ENCODE measurements at regions not wholly inside any gene's neighbourhood (a gene's known extent, or its start where the extent isn't known, plus 50 kb on each side); places are given as distances from the start of the nearest gene placed in this dataset.

- no peak overlapping the region for H3K27ac Mint-ChIP-seq
- CTCF ChIA-PET, result no interaction called here
Measured at GRCh38 chr1:218828125-218828650, 345.5 kb upstream of the LYPLAL1 start.

GRCh38 chr1:218829097-218829496 is 344.6 kb upstream of the LYPLAL1 start:
- POLR2A ChIA-PET, result no interaction called here
- no peak overlapping the region for H3K4me3 Mint-ChIP-seq
- DNase-seq, result no peak
- no peak overlapping the region for H3K27ac Mint-ChIP-seq
- H3K27me3 Mint-ChIP-seq, result no peaks in the 10 kb centered on the region
- H3K36me3 Mint-ChIP-seq (ENCODE audit: low read depth), result no peaks in the 10 kb centered on the region
- no peaks in the 10 kb centered on the region for H3K4me1 Mint-ChIP-seq
- intact Hi-C loops (cut with DNase I, micrococcal nuclease), result no loop called here
- ATAC-seq, result no peak
- CTCF ChIA-PET, result no interaction called here
- H3K9me3 Mint-ChIP-seq (ENCODE audit: low read depth), result peaks cover 3% of the 10 kb centered on the region

More at GRCh38 chr1:218828125-218828650, 345.5 kb upstream of the LYPLAL1 start:
- ATAC-seq, result no peak
- H3K36me3 Mint-ChIP-seq (ENCODE audit: low read depth), result no peaks in the 10 kb centered on the region
- intact Hi-C loops (cut with DNase I, micrococcal nuclease), result no loop called here
- no peaks in the 10 kb centered on the region for H3K27me3 Mint-ChIP-seq
- no peak overlapping the region for H3K4me3 Mint-ChIP-seq
- no peak for DNase-seq
- peaks cover 3% of the 10 kb centered on the region for H3K9me3 Mint-ChIP-seq (ENCODE audit: low read depth)
- H3K4me1 Mint-ChIP-seq, result no peaks in the 10 kb centered on the region
- POLR2A ChIA-PET, result no interaction called here

GRCh38 chr1:218835609-218836008 is 338.1 kb upstream of the LYPLAL1 start:
- H3K27ac Mint-ChIP-seq, result no peak overlapping the region
- H3K36me3 Mint-ChIP-seq (ENCODE audit: low read depth), result no peaks in the 10 kb centered on the region
- CTCF ChIA-PET, result interaction anchor here (0.5 kb wide), 1 partner anchor 227 kb away, joined by 4 read pairs; no protein-coding TSS in a partner anchor

GRCh38 chr1:218836264-218836663 is 337.4 kb upstream of the LYPLAL1 start:
- Mint-ChIP-seq H3K9me3 (ENCODE audit: low read depth) (peaks cover 5% of the 10 kb centered on the region), H3K27ac (no peak overlapping the region), H3K4me3 (no peak overlapping the region), H3K27me3 (no peaks in the 10 kb centered on the region), H3K36me3 (ENCODE audit: low read depth) (no peaks in the 10 kb centered on the region), H3K4me1 (no peaks in the 10 kb centered on the region)
- DNase-seq (no peak), ATAC-seq (no peak)
- POLR2A ChIA-PET, result no interaction called here
- intact Hi-C loops (cut with DNase I, micrococcal nuclease), result no loop called here
- CTCF ChIA-PET, result no interaction called here

More at GRCh38 chr1:218835609-218836008, 338.1 kb upstream of the LYPLAL1 start:
- H3K27me3 Mint-ChIP-seq, result no peaks in the 10 kb centered on the region
- peaks cover 5% of the 10 kb centered on the region for H3K9me3 Mint-ChIP-seq (ENCODE audit: low read depth)
- no peaks in the 10 kb centered on the region for H3K4me1 Mint-ChIP-seq
- POLR2A ChIA-PET, result no interaction called here
- intact Hi-C loops (cut with DNase I, micrococcal nuclease), result no loop called here
- ATAC-seq (no peak), DNase-seq (no peak)
- H3K4me3 Mint-ChIP-seq, result no peak overlapping the region

- Mint-ChIP-seq H3K36me3 (ENCODE audit: low read depth) (no peaks in the 10 kb centered on the region), H3K4me3 (no peak overlapping the region), H3K4me1 (no peaks in the 10 kb centered on the region), H3K27me3 (no peaks in the 10 kb centered on the region), H3K27ac (no peak overlapping the region), H3K9me3 (ENCODE audit: low read depth) (peaks cover 3% of the 10 kb centered on the region)
- intact Hi-C loops (cut with DNase I, micrococcal nuclease), result no loop called here
- ChIA-PET POLR2A (no interaction called here), CTCF (no interaction called here)
- ATAC-seq, result no peak
- DNase-seq, result no peak
Measured at GRCh38 chr1:218837051-218837450, 336.6 kb upstream of the LYPLAL1 start.

- no peaks in the 10 kb centered on the region for H3K27me3 Mint-ChIP-seq
- ATAC-seq (no peak), DNase-seq (no peak)
- H3K27ac Mint-ChIP-seq, result no peak overlapping the region
- H3K4me1 Mint-ChIP-seq, result no peaks in the 10 kb centered on the region
- CTCF ChIA-PET, result no interaction called here
- H3K36me3 Mint-ChIP-seq (ENCODE audit: low read depth), result no peaks in the 10 kb centered on the region
- POLR2A ChIA-PET, result no interaction called here
- H3K9me3 Mint-ChIP-seq (ENCODE audit: low read depth), result peaks cover 8% of the 10 kb centered on the region
- H3K4me3 Mint-ChIP-seq, result no peak overlapping the region
- intact Hi-C loops (cut with DNase I, micrococcal nuclease), result no loop called here
Measured at GRCh38 chr1:218845589-218845988, 328.1 kb upstream of the LYPLAL1 start.

- POLR2A ChIA-PET, result no interaction called here
- Mint-ChIP-seq H3K27ac (no peak overlapping the region), H3K4me1 (no peaks in the 10 kb centered on the region), H3K27me3 (no peaks in the 10 kb centered on the region), H3K36me3 (ENCODE audit: low read depth) (no peaks in the 10 kb centered on the region), H3K4me3 (no peak overlapping the region), H3K9me3 (ENCODE audit: low read depth) (peaks cover 8% of the 10 kb centered on the region)
- ATAC-seq (no peak), DNase-seq (no peak)
- CTCF ChIA-PET, result no interaction called here
- intact Hi-C loops (cut with DNase I, micrococcal nuclease), result no loop called here
Measured at GRCh38 chr1:218846181-218846580, 327.5 kb upstream of the LYPLAL1 start.

- Mint-ChIP-seq H3K27me3 (no peaks in the 10 kb centered on the region), H3K4me1 (no peaks in the 10 kb centered on the region), H3K4me3 (no peak overlapping the region), H3K27ac (no peak overlapping the region), H3K36me3 (ENCODE audit: low read depth) (no peaks in the 10 kb centered on the region), H3K9me3 (ENCODE audit: low read depth) (peaks cover 7% of the 10 kb centered on the region)
- no peak for ATAC-seq
- DNase-seq, result no peak
- POLR2A ChIA-PET, result no interaction called here
- CTCF ChIA-PET, result no interaction called here
- intact Hi-C loops (cut with DNase I, micrococcal nuclease), result no loop called here
Measured at GRCh38 chr1:218847089-218847768, 326.4 kb upstream of the LYPLAL1 start.

- POLR2A ChIA-PET, result no interaction called here
- Mint-ChIP-seq H3K4me1 (no peaks in the 10 kb centered on the region), H3K27ac (no peak overlapping the region), H3K9me3 (ENCODE audit: low read depth) (peaks cover 4% of the 10 kb centered on the region), H3K4me3 (no peak overlapping the region), H3K27me3 (no peaks in the 10 kb centered on the region), H3K36me3 (ENCODE audit: low read depth) (no peaks in the 10 kb centered on the region)
- intact Hi-C loops (cut with DNase I, micrococcal nuclease), result no loop called here
- ATAC-seq (no peak), DNase-seq (no peak)
- CTCF ChIA-PET, result no interaction called here
Measured at GRCh38 chr1:218848009-218848408, 325.7 kb upstream of the LYPLAL1 start.

GRCh38 chr1:218850367-218850766 is 323.3 kb upstream of the LYPLAL1 start:
- Mint-ChIP-seq H3K9me3 (ENCODE audit: low read depth) (peaks cover 1% of the 10 kb centered on the region), H3K27ac (no peak overlapping the region), H3K4me3 (no peak overlapping the region), H3K36me3 (ENCODE audit: low read depth) (no peaks in the 10 kb centered on the region), H3K4me1 (no peaks in the 10 kb centered on the region), H3K27me3 (no peaks in the 10 kb centered on the region)
- DNase-seq, result no peak
- intact Hi-C loops (cut with DNase I, micrococcal nuclease), result no loop called here
- no peak for ATAC-seq
- CTCF ChIA-PET, result no interaction called here
- POLR2A ChIA-PET, result no interaction called here

GRCh38 chr1:218851586-218851985 is 322.1 kb upstream of the LYPLAL1 start:
- DNase-seq (no peak), ATAC-seq (no peak)
- Mint-ChIP-seq H3K27ac (no peak overlapping the region), H3K4me3 (no peak overlapping the region), H3K36me3 (ENCODE audit: low read depth) (no peaks in the 10 kb centered on the region), H3K9me3 (ENCODE audit: low read depth) (peaks cover 1% of the 10 kb centered on the region), H3K4me1 (no peaks in the 10 kb centered on the region), H3K27me3 (no peaks in the 10 kb centered on the region)
- intact Hi-C loops (cut with DNase I, micrococcal nuclease), result no loop called here
- POLR2A ChIA-PET, result no interaction called here
- CTCF ChIA-PET, result no interaction called here

- intact Hi-C loops (cut with DNase I, micrococcal nuclease), result no loop called here
- POLR2A ChIA-PET, result no interaction called here
Measured at GRCh38 chr1:218852527-218852926, 321.2 kb upstream of the LYPLAL1 start.

More at GRCh38 chr1:218852527-218852926, 321.2 kb upstream of the LYPLAL1 start:
- H3K4me1 Mint-ChIP-seq, result no peaks in the 10 kb centered on the region
- no peak overlapping the region for H3K27ac Mint-ChIP-seq
- ATAC-seq (no peak), DNase-seq (no peak)
- no peaks in the 10 kb centered on the region for H3K27me3 Mint-ChIP-seq
- CTCF ChIA-PET, result no interaction called here
- H3K4me3 Mint-ChIP-seq, result no peak overlapping the region
- H3K36me3 Mint-ChIP-seq (ENCODE audit: low read depth), result no peaks in the 10 kb centered on the region
- H3K9me3 Mint-ChIP-seq (ENCODE audit: low read depth), result peaks cover 1% of the 10 kb centered on the region

All from activated CD4-positive, alpha-beta T cell treated with anti-CD3 and anti-CD28 coated beads for 36 hours (primary cell).